H1 (cell line): ENCODE measurements at regions not wholly inside any gene's neighbourhood (a gene's known extent, or its start where the extent isn't known, plus 50 kb on each side); places are given as distances from the start of the nearest gene placed in this dataset.

Experiments used
- ASH2L ChIP-seq: fragments of 200-600, 300-600 bp; sonication (generic); IDR thresholded peaks from one replicate; pipeline ENCODE4 v1.7.1; 2017; ENCODE audit warnings: low read length
- GTF2F1 ChIP-seq: IDR thresholded peaks from 2 replicates; pipeline ENCODE4 v1.6.1; 2012; ENCODE audit warnings: low read depth, low read length, improper control_type of control experiment, borderline replicate concordance
- HDAC2 ChIP-seq, 2 experiments: fragments of 300-600 bp in 1 of 2; sonication (generic) in 1 of 2; IDR thresholded peaks; 2 replicates each; pipeline ENCODE4 v1.6.1; 2011 to 2012; ENCODE audit warnings: low read depth in 2 of 2, low read length in 2 of 2, mild to moderate bottlenecking in 2 of 2, moderate library complexity in 2 of 2, borderline replicate concordance in 1 of 2, inconsistent platforms in 1 of 2
- PHF8 ChIP-seq: fragments of 200-600 bp; sonication (generic); conservative IDR thresholded peaks from 2 replicates; pipeline ENCODE4 v1.7.1; 2012; ENCODE audit warnings: low read depth, mild to moderate bottlenecking, inconsistent platforms, low read length, moderate library complexity
- SAP30 ChIP-seq: fragments of 300-600 bp; sonication (generic); IDR thresholded peaks from 2 replicates; pipeline ENCODE4 v1.7.1; 2012; ENCODE audit warnings: low read length, moderate library complexity, mild to moderate bottlenecking, inconsistent platforms; ENCODE audit not compliant: insufficient read depth, insufficient replicate concordance
- ZNF274 ChIP-seq: IDR thresholded peaks from 2 replicates; pipeline ENCODE4 v1.7.0; 2012; ENCODE audit warnings: low read length, borderline replicate concordance; ENCODE audit errors: extremely low read depth
- TF ChIP-seq, protein P1 (sequence below): fragments of 300-600 bp; sonication (generic); IDR thresholded peaks from 2 replicates; pipeline ENCODE4 v1.7.1; 2012; ENCODE audit warnings: low read length, moderate library complexity, mild to moderate bottlenecking, inconsistent platforms; ENCODE audit not compliant: insufficient replicate concordance
- TF ChIP-seq, protein P2 (sequence below): IDR thresholded peaks from 2 replicates; pipeline ENCODE4 v1.6.1; 2012; ENCODE audit warnings: low read length, inconsistent platforms

DNA sequence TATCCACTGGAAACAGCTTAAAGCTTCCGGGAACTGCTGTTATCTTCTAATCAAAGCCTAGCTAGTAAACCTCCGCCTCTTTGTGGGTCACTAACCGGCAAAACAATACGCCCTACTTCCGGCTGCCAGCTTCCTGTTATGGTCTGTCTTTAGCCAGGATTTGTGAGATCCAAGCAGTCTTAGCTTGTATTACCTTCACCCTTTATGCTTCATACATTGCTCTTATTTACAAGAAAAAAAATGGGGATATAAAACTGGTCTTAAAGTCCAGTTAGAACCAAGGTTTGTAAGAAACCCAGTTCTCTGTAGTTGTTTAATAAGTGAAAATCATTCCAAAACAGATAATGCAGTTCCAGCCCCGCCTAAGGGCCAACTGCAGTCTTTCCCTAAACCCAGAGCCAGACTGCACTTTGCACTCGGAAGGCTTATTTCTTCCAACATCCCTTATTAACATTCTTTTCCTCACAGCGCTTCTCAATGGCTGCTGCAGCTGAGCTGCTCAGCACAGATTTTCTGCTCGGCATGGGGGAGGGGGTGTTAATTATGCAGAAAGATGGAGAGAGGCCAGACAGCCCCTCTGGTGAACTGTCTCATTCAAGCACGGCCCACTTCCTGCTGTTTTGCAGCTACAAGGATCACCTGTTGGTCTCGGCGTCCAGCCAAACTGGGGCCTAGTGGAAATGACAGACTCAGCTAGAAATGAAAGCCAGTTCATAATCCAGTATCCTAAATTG, 368.4 kb downstream of the KLF12 start (continued):
- TF ChIP-seq, protein P1, sequence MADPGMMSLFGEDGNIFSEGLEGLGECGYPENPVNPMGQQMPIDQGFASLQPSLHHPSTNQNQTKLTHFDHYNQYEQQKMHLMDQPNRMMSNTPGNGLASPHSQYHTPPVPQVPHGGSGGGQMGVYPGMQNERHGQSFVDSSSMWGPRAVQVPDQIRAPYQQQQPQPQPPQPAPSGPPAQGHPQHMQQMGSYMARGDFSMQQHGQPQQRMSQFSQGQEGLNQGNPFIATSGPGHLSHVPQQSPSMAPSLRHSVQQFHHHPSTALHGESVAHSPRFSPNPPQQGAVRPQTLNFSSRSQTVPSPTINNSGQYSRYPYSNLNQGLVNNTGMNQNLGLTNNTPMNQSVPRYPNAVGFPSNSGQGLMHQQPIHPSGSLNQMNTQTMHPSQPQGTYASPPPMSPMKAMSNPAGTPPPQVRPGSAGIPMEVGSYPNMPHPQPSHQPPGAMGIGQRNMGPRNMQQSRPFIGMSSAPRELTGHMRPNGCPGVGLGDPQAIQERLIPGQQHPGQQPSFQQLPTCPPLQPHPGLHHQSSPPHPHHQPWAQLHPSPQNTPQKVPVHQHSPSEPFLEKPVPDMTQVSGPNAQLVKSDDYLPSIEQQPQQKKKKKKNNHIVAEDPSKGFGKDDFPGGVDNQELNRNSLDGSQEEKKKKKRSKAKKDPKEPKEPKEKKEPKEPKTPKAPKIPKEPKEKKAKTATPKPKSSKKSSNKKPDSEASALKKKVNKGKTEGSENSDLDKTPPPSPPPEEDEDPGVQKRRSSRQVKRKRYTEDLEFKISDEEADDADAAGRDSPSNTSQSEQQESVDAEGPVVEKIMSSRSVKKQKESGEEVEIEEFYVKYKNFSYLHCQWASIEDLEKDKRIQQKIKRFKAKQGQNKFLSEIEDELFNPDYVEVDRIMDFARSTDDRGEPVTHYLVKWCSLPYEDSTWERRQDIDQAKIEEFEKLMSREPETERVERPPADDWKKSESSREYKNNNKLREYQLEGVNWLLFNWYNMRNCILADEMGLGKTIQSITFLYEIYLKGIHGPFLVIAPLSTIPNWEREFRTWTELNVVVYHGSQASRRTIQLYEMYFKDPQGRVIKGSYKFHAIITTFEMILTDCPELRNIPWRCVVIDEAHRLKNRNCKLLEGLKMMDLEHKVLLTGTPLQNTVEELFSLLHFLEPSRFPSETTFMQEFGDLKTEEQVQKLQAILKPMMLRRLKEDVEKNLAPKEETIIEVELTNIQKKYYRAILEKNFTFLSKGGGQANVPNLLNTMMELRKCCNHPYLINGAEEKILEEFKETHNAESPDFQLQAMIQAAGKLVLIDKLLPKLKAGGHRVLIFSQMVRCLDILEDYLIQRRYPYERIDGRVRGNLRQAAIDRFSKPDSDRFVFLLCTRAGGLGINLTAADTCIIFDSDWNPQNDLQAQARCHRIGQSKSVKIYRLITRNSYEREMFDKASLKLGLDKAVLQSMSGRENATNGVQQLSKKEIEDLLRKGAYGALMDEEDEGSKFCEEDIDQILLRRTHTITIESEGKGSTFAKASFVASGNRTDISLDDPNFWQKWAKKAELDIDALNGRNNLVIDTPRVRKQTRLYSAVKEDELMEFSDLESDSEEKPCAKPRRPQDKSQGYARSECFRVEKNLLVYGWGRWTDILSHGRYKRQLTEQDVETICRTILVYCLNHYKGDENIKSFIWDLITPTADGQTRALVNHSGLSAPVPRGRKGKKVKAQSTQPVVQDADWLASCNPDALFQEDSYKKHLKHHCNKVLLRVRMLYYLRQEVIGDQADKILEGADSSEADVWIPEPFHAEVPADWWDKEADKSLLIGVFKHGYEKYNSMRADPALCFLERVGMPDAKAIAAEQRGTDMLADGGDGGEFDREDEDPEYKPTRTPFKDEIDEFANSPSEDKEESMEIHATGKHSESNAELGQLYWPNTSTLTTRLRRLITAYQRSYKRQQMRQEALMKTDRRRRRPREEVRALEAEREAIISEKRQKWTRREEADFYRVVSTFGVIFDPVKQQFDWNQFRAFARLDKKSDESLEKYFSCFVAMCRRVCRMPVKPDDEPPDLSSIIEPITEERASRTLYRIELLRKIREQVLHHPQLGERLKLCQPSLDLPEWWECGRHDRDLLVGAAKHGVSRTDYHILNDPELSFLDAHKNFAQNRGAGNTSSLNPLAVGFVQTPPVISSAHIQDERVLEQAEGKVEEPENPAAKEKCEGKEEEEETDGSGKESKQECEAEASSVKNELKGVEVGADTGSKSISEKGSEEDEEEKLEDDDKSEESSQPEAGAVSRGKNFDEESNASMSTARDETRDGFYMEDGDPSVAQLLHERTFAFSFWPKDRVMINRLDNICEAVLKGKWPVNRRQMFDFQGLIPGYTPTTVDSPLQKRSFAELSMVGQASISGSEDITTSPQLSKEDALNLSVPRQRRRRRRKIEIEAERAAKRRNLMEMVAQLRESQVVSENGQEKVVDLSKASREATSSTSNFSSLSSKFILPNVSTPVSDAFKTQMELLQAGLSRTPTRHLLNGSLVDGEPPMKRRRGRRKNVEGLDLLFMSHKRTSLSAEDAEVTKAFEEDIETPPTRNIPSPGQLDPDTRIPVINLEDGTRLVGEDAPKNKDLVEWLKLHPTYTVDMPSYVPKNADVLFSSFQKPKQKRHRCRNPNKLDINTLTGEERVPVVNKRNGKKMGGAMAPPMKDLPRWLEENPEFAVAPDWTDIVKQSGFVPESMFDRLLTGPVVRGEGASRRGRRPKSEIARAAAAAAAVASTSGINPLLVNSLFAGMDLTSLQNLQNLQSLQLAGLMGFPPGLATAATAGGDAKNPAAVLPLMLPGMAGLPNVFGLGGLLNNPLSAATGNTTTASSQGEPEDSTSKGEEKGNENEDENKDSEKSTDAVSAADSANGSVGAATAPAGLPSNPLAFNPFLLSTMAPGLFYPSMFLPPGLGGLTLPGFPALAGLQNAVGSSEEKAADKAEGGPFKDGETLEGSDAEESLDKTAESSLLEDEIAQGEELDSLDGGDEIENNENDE, result peak; percentile 83
- no peak for TF ChIP-seq PHF8
- TF ChIP-seq HDAC2 (IDR thresholded peaks at IDR 0.05; ENCODE audit: borderline replicate concordance in 1 of 2, low read depth in 2 of 2, low read length in 2 of 2), result no peak
- no peak for TF ChIP-seq ZNF274
- peak; percentile 74 for TF ChIP-seq ASH2L
- TF ChIP-seq, protein P2, sequence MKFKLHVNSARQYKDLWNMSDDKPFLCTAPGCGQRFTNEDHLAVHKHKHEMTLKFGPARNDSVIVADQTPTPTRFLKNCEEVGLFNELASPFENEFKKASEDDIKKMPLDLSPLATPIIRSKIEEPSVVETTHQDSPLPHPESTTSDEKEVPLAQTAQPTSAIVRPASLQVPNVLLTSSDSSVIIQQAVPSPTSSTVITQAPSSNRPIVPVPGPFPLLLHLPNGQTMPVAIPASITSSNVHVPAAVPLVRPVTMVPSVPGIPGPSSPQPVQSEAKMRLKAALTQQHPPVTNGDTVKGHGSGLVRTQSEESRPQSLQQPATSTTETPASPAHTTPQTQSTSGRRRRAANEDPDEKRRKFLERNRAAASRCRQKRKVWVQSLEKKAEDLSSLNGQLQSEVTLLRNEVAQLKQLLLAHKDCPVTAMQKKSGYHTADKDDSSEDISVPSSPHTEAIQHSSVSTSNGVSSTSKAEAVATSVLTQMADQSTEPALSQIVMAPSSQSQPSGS, result no peak
- TF ChIP-seq SAP30, result no peak
- TF ChIP-seq GTF2F1, result no peak
